Vagina (tissue), 2 donors: ENCODE measurements at regions not wholly inside any gene's neighbourhood (a gene's known extent, or its start where the extent isn't known, plus 50 kb on each side); places are given as distances from the start of the nearest gene placed in this dataset.

Experiments used
- CTCF ChIP-seq, 3 experiments: fragments of 450-650 bp in 2 of 3; fragments of 200-600 bp in 1 of 3; sonication (generic) in 1 of 3; IDR thresholded peaks; one replicate each; pipeline ENCODE4 v1.5.1; 2017 to 2019; ENCODE audit warnings: antibody characterized with exemption in 3 of 3, mild to moderate bottlenecking in 2 of 3, moderate library complexity in 2 of 3
- POLR2A ChIP-seq, 2 donors: fragments of 450-650 bp; IDR thresholded peaks; one replicate each; pipeline ENCODE4 v1.6.1; 2017; ENCODE audit warnings: antibody characterized with exemption in 2 of 2, mild to moderate bottlenecking in 2 of 2, moderate library complexity in 2 of 2

DNA sequence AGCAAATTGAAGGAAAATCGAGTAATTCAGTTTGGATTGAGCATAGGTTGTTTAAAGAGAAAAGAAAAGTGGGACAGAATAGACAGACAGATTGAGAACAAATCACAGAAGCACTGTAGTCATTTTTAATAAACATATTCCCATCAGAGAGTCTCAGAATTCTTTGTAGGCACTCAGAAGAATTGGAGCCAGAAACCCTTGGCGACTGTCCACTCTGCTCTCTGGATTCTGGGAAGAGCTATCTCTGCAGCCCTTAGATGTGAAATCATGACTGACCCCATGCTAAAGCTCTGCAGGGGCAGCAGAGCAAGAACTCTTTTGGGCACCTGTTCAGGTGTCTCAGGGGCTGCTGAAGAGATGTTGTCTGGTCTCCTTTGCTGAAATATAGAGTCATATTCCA is 223.7 kb upstream of the KIRREL3 start:
- no peak for TF ChIP-seq CTCF (IDR thresholded peaks at IDR 0.05)
- no peak for TF ChIP-seq POLR2A (IDR thresholded peaks at IDR 0.05)
